GM23338 (cell line): ENCODE measurements at regions not wholly inside any gene's neighbourhood (a gene's known extent, or its start where the extent isn't known, plus 50 kb on each side); places are given as distances from the start of the nearest gene placed in this dataset.
"Not testable (repeated sequence)": the region's sequence is repeated elsewhere in the genome, so short reads cannot be mapped to it uniquely, and the experiment has no call there.

Experiments
- EZH2 ChIP-seq: fragments of 200-600 bp; sonication (generic); IDR thresholded peaks from one replicate; pipeline ENCODE4 v1.8.0; 2017; ENCODE audit warnings: antibody characterized with exemption, mild to moderate bottlenecking, low read depth; ENCODE audit not compliant: unreplicated experiment
- REST ChIP-seq: IDR thresholded peaks from one replicate; pipeline ENCODE4 v1.6.1; 2018; ENCODE audit warnings: antibody characterized with exemption; ENCODE audit not compliant: unreplicated experiment

GRCh38 chr2:113341870-113342253 lies 63.1 kb upstream of the PAX8 start:
- not testable (repeated sequence) for TF ChIP-seq REST, EZH2
